ENCODE measurements at regions not wholly inside any gene's neighbourhood (a gene's known extent, or its start where the extent isn't known, plus 50 kb on each side); places are given as distances from the start of the nearest gene placed in this dataset.

DNA sequence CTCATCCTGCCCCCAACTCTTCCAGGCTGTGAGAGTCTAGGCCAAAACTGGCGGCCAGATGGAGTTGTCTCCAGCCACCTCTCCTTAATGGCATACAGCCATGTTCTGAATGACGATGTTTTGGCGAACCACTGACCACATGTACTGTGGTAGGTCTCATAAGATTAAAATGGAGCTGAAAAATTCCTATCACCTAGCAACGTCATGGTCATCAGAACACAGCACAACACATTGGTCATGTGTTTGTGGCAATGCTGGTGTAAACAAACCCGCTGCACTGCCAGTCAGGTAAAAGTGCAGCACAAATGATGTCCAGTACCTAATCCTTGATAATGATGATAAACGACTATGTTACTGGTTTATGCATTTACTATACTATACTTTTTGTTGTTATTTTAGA, 290.0 kb upstream of the MKI67 start:
- DNase-seq = no peak
- ChIA-PET CTCF (no interaction called here), POLR2A (no interaction called here)
- no peaks in the 10 kb centered on the region for H3K4me1 Mint-ChIP-seq
- H3K4me3 Mint-ChIP-seq = no peak overlapping the region
- H3K27me3 Mint-ChIP-seq = no peaks in the 10 kb centered on the region
- no peak overlapping the region for H3K27ac Mint-ChIP-seq
- H3K9me3 Mint-ChIP-seq = no peaks in the 10 kb centered on the region
- no peaks in the 10 kb centered on the region for H3K36me3 Mint-ChIP-seq (ENCODE audit: low read depth)

DNA sequence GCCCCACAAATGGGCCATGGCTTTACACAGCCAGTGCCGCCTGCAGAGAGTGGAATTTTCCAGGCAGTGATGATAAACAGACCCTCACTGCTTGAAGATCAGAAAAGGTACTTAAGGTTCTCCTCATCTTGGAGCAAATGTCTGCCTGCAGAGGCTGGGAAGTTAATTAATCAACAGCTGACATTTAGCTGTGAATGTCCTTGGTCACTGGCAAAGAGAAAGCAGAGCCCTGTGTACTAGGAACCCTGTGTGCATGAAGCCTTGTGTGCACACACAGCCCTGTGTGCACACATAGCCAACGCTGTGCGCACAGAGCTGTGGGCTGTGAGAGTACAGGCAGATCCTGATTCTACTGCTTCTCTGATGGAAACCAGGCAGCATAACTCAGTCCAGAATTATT, 291.6 kb upstream of the MKI67 start:
- no peaks in the 10 kb centered on the region for H3K27me3 Mint-ChIP-seq
- no peak for DNase-seq
- no peaks in the 10 kb centered on the region for H3K9me3 Mint-ChIP-seq
- no peak overlapping the region for H3K27ac Mint-ChIP-seq
- no peaks in the 10 kb centered on the region for H3K36me3 Mint-ChIP-seq (ENCODE audit: low read depth)
- ChIA-PET CTCF (interaction anchor here (1.1 kb wide), 1 partner anchor 154 kb away, joined by 3 read pairs; no protein-coding TSS in a partner anchor), POLR2A (no interaction called here)
- no peak overlapping the region for H3K4me3 Mint-ChIP-seq
- no peaks in the 10 kb centered on the region for H3K4me1 Mint-ChIP-seq

- ChIA-PET CTCF (no interaction called here), POLR2A (no interaction called here)
- Mint-ChIP-seq H3K27ac (no peak overlapping the region), H3K27me3 (no peaks in the 10 kb centered on the region), H3K9me3 (no peaks in the 10 kb centered on the region), H3K36me3 (ENCODE audit: low read depth) (no peaks in the 10 kb centered on the region), H3K4me1 (no peaks in the 10 kb centered on the region), H3K4me3 (no peak overlapping the region)
- no peak for DNase-seq
These were observed 292.6 kb upstream of the MKI67 start for GRCh38 chr10:128418819-128419218.

GRCh38 chr10:128419466-128420019, 293.3 kb upstream of the MKI67 start:
- Mint-ChIP-seq H3K27me3 (no peaks in the 10 kb centered on the region), H3K4me1 (no peaks in the 10 kb centered on the region), H3K9me3 (no peaks in the 10 kb centered on the region), H3K27ac (no peak overlapping the region), H3K36me3 (ENCODE audit: low read depth) (no peaks in the 10 kb centered on the region), H3K4me3 (no peak overlapping the region)
- ChIA-PET CTCF (no interaction called here), POLR2A (no interaction called here)
- DNase-seq = no peak

DNA sequence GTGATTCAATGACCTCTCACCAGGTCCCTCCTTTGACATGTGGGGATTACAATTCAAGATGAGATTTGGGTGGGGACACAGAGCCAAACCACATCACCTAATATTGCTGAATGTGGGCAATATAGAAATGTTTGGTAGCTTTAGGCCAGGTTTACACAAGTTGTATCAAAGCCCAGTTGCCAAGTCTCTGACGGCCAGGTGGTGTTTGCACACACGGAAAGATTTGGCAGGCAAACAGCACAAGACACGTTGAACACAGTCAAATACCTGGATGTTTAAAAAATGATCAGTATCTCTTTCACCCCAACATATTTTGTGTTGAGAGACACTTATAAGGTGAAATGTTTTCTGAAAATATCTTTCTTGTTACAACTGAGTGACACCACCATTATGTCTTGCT, 294.4 kb upstream of the MKI67 start:
- Mint-ChIP-seq H3K4me1 (no peaks in the 10 kb centered on the region), H3K27me3 (no peaks in the 10 kb centered on the region), H3K36me3 (ENCODE audit: low read depth) (no peaks in the 10 kb centered on the region), H3K27ac (no peak overlapping the region), H3K9me3 (no peaks in the 10 kb centered on the region), H3K4me3 (no peak overlapping the region)
- ChIA-PET POLR2A (no interaction called here), CTCF (no interaction called here)
- DNase-seq = no peak

GRCh38 chr10:128421371-128422160, 295.3 kb upstream of the MKI67 start:
- Mint-ChIP-seq H3K4me1 (no peaks in the 10 kb centered on the region), H3K4me3 (no peak overlapping the region), H3K27ac (no peak overlapping the region), H3K9me3 (no peaks in the 10 kb centered on the region), H3K36me3 (ENCODE audit: low read depth) (no peaks in the 10 kb centered on the region), H3K27me3 (no peaks in the 10 kb centered on the region)
- ChIA-PET POLR2A (no interaction called here), CTCF (no interaction called here)
- no peak for DNase-seq

DNA sequence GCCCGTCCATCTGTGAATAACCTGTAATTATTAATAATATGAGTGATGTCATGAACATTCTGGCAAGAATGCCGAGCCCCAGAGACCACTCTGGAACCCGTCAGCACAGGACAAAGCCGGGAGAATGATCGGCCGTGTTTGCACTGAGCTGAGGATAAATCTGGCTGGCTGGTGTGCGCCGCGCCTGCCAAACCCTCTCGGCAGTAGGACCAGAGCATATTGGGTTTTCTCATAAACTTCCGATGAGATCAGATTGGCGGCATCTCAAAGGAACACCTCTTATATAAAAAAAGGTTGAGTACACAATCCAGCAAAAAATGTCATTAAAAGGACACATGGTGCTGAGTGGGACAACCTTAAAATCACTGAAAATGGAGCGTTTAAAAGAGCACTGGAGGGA, 296.0 kb upstream of the MKI67 start:
- Mint-ChIP-seq H3K27ac (no peak overlapping the region), H3K4me1 (no peaks in the 10 kb centered on the region), H3K4me3 (no peak overlapping the region), H3K27me3 (no peaks in the 10 kb centered on the region), H3K9me3 (no peaks in the 10 kb centered on the region), H3K36me3 (ENCODE audit: low read depth) (no peaks in the 10 kb centered on the region)
- DNase-seq = no peak
- ChIA-PET POLR2A (no interaction called here), CTCF (no interaction called here)

- DNase-seq = no peak
- no peaks in the 10 kb centered on the region for H3K36me3 Mint-ChIP-seq (ENCODE audit: low read depth)
- H3K27ac Mint-ChIP-seq = no peak overlapping the region
- H3K4me1 Mint-ChIP-seq = no peaks in the 10 kb centered on the region
- POLR2A ChIA-PET = no interaction called here
- no peaks in the 10 kb centered on the region for H3K27me3 Mint-ChIP-seq
- CTCF ChIA-PET = no interaction called here
- H3K9me3 Mint-ChIP-seq = no peaks in the 10 kb centered on the region
- no peak overlapping the region for H3K4me3 Mint-ChIP-seq
These were observed 296.8 kb upstream of the MKI67 start for GRCh38 chr10:128422999-128423398.

- Mint-ChIP-seq H3K27me3 (no peaks in the 10 kb centered on the region), H3K36me3 (ENCODE audit: low read depth) (no peaks in the 10 kb centered on the region), H3K9me3 (no peaks in the 10 kb centered on the region), H3K27ac (no peak overlapping the region), H3K4me1 (no peaks in the 10 kb centered on the region), H3K4me3 (no peak overlapping the region)
- CTCF ChIA-PET = no interaction called here
- POLR2A ChIA-PET = no interaction called here
- DNase-seq = no peak
These were observed 303.1 kb upstream of the MKI67 start for GRCh38 chr10:128429321-128429720.

DNA sequence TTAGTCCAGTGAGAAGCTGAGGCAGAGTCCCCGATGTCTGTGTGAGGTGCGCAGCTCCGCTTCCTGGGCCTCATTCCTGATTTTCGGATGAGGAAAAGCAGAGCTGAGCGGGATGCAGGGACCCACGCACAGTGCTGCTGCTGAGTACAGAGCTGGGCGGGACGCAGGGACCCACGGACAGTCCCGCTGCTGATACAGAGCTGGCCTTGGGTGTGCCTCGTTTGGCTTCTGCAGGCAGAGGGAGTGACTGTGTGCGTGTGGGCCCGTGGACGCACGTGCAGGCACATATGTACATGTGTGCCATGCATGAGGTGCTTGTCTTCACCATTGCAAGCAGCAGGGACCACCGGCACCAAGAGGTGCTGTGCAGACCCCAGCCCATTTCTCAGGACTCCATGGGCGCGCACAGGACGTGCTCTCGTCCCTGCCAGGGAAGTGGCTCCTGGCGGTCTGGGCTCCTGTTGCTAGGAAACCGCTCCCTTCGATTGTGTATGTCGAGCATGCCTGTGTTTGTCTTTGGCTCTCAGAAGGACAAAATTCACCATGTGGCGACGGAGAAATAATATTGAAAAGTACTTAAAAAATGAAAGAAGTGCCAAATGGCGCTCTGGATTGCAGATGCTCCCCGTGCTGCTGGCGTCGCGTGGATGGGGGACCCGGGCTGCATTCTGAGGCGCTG, 303.8 kb upstream of the MKI67 start:
- Mint-ChIP-seq H3K4me3 (no peak overlapping the region), H3K9me3 (no peaks in the 10 kb centered on the region), H3K27ac (no peak overlapping the region), H3K36me3 (ENCODE audit: low read depth) (no peaks in the 10 kb centered on the region), H3K4me1 (no peaks in the 10 kb centered on the region), H3K27me3 (no peaks in the 10 kb centered on the region)
- ChIA-PET CTCF (no interaction called here), POLR2A (no interaction called here)
- DNase-seq = no peak

DNA sequence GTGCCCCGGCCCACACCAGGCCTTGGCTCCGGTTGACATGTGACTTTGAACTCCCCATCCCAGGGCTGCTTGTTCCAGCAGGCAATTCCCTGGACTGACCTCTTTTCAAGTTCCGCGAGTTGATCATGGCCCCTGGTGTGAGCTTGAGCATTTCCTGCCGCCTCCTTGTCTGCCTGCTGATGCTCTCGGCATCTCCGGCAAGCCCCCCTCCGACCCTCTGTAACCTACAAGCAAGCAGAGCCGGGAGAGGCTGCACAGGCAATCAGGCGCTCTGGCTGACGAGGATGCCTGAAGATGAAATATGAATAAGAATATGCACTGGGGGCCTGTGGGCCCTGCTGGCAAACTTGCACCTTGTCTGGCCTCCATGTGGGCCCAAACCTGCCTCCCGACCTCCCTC, 304.9 kb upstream of the MKI67 start:
- Mint-ChIP-seq H3K9me3 (no peaks in the 10 kb centered on the region), H3K36me3 (ENCODE audit: low read depth) (no peaks in the 10 kb centered on the region), H3K4me3 (no peak overlapping the region), H3K27ac (no peak overlapping the region), H3K4me1 (no peaks in the 10 kb centered on the region), H3K27me3 (no peaks in the 10 kb centered on the region)
- POLR2A ChIA-PET = no interaction called here
- CTCF ChIA-PET = interaction anchor here (0.6 kb wide), 1 partner anchor 135 kb away, joined by 3 read pairs; no protein-coding TSS in a partner anchor
- no peak for DNase-seq

- Mint-ChIP-seq H3K4me1 (no peaks in the 10 kb centered on the region), H3K27me3 (no peaks in the 10 kb centered on the region), H3K36me3 (ENCODE audit: low read depth) (no peaks in the 10 kb centered on the region), H3K4me3 (no peak overlapping the region), H3K9me3 (no peaks in the 10 kb centered on the region), H3K27ac (no peak overlapping the region)
- no peak for DNase-seq
- CTCF ChIA-PET = interaction anchor here (0.6 kb wide), 1 partner anchor 136 kb away, joined by 3 read pairs; no protein-coding TSS in a partner anchor
- POLR2A ChIA-PET = no interaction called here
These were observed 305.3 kb upstream of the MKI67 start for GRCh38 chr10:128431506-128431905.

- H3K27ac Mint-ChIP-seq = no peak overlapping the region
- H3K9me3 Mint-ChIP-seq = no peaks in the 10 kb centered on the region
- H3K4me3 Mint-ChIP-seq = no peak overlapping the region
- no peaks in the 10 kb centered on the region for H3K4me1 Mint-ChIP-seq
- H3K27me3 Mint-ChIP-seq = no peaks in the 10 kb centered on the region
- no peaks in the 10 kb centered on the region for H3K36me3 Mint-ChIP-seq (ENCODE audit: low read depth)
- CTCF ChIA-PET = no interaction called here
- POLR2A ChIA-PET = no interaction called here
- DNase-seq = no peak
These were observed 305.8 kb upstream of the MKI67 start for GRCh38 chr10:128432011-128432410.

- Mint-ChIP-seq H3K4me3 (no peak overlapping the region), H3K4me1 (no peaks in the 10 kb centered on the region), H3K27ac (no peak overlapping the region), H3K36me3 (ENCODE audit: low read depth) (no peaks in the 10 kb centered on the region), H3K27me3 (no peaks in the 10 kb centered on the region), H3K9me3 (no peaks in the 10 kb centered on the region)
- CTCF ChIA-PET = no interaction called here
- POLR2A ChIA-PET = no interaction called here
- no peak for DNase-seq
These were observed 306.2 kb upstream of the MKI67 start for GRCh38 chr10:128432423-128432822.
